ENCODE measurements at regions not wholly inside any gene's neighbourhood (a gene's known extent, or its start where the extent isn't known, plus 50 kb on each side); places are given as distances from the start of the nearest gene placed in this dataset.
"Not testable (repeated sequence)": the region's sequence is repeated elsewhere in the genome, so short reads cannot be mapped to it uniquely, and the experiment has no call there.

DNA sequence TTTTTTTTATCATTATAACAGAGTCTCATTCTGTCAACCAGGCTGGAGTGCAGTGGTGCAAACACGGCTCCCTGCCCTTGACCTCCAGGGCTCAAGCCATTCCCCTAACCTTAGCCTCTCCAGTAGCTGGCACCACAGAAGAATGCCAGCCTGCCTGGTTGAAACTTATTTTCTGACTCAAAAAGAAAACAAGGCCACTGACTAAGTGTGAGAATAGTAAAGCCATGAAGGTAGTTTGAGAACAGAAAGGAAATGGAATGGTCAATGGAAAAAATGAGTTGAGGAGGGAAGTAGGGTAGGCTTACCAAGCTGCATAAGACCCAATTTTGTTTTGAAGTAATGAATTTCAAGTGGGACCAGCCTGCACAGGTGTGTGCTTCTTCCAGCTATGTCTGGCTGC lies 82.8 kb upstream of the RORB start:
- H3F3A ChIP-seq (ENCODE audit: insufficient read depth, low read length) = no peaks in the 10 kb centered on the region
- H2AFZ ChIP-seq (ENCODE audit: low read length) = no peak overlapping the region
- no peak overlapping the region for H3K27ac ChIP-seq (ENCODE audit: low read depth, low read length, poor library complexity, severe bottlenecking)
- H3K36me3 ChIP-seq (ENCODE audit: insufficient read depth, low read length) = no peaks in the 10 kb centered on the region
- H3K4me1 ChIP-seq (ENCODE audit: insufficient read depth, low read length, severe bottlenecking) = no peaks in the 10 kb centered on the region
- H4K20me1 ChIP-seq (ENCODE audit: insufficient read depth, low read length) = no peaks in the 10 kb centered on the region
- no peak overlapping the region for H3K9ac ChIP-seq (ENCODE audit: low read length)
- H3K4me3 ChIP-seq (ENCODE audit: low read depth, low read length, poor library complexity, severe bottlenecking) = no peak overlapping the region
- no peaks in the 10 kb centered on the region for H3K79me2 ChIP-seq (ENCODE audit: insufficient read depth, low read length)
- no peaks in the 10 kb centered on the region for H3K27me3 ChIP-seq (ENCODE audit: insufficient read depth, low read length)
- H3K9me3 ChIP-seq (ENCODE audit: low read length) = no peaks in the 10 kb centered on the region
- no peaks in the 10 kb centered on the region for H3K9me2 ChIP-seq (ENCODE audit: low read depth, low read length)
- no peak overlapping the region for H3K4me2 ChIP-seq (ENCODE audit: low read length)
- no peak for TF ChIP-seq EZH2 (IDR thresholded peaks at IDR 0.05; ENCODE audit: borderline replicate concordance, low read length)
- no peak for TF ChIP-seq CTCF (IDR thresholded peaks at IDR 0.05; ENCODE audit: low read length)

DNA sequence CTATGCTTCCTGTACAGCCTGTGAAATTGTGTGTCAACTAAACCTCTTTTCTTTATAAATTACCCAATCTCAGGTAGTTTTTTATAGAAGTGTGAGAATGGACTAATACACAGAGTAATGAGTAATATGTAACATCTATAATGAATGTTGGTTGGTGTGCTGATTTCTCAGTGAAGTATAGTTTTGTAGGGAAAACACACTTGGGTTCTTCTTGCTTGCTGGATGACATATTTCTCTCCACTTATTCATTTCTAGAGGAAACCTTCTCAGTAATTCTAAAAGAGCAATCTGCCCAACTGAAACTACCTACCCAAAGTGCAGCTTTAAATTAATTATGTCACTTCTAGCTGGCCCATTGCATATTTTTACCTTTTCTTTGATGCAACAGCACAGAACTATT lies 81.1 kb upstream of the RORB start:
- TF ChIP-seq CTCF (IDR thresholded peaks at IDR 0.05; ENCODE audit: low read length) = no peak
- TF ChIP-seq EZH2 (IDR thresholded peaks at IDR 0.05; ENCODE audit: borderline replicate concordance, low read length) = no peak
- no peaks in the 10 kb centered on the region for H4K20me1 ChIP-seq (ENCODE audit: insufficient read depth, low read length)
- H3K27ac ChIP-seq (ENCODE audit: low read depth, low read length, poor library complexity, severe bottlenecking) = no peak overlapping the region
- no peaks in the 10 kb centered on the region for H3K27me3 ChIP-seq (ENCODE audit: insufficient read depth, low read length)
- H3K36me3 ChIP-seq (ENCODE audit: insufficient read depth, low read length) = no peaks in the 10 kb centered on the region
- no peak overlapping the region for H2AFZ ChIP-seq (ENCODE audit: low read length)
- no peak overlapping the region for H3K4me3 ChIP-seq (ENCODE audit: low read depth, low read length, poor library complexity, severe bottlenecking)
- no peak overlapping the region for H3K9ac ChIP-seq (ENCODE audit: low read length)
- H3K9me3 ChIP-seq (ENCODE audit: low read length) = no peaks in the 10 kb centered on the region
- no peak overlapping the region for H3K4me2 ChIP-seq (ENCODE audit: low read length)
- H3F3A ChIP-seq (ENCODE audit: insufficient read depth, low read length) = no peaks in the 10 kb centered on the region
- no peaks in the 10 kb centered on the region for H3K4me1 ChIP-seq (ENCODE audit: insufficient read depth, low read length, severe bottlenecking)
- no peaks in the 10 kb centered on the region for H3K9me2 ChIP-seq (ENCODE audit: low read depth, low read length)
- no peaks in the 10 kb centered on the region for H3K79me2 ChIP-seq (ENCODE audit: insufficient read depth, low read length)

DNA sequence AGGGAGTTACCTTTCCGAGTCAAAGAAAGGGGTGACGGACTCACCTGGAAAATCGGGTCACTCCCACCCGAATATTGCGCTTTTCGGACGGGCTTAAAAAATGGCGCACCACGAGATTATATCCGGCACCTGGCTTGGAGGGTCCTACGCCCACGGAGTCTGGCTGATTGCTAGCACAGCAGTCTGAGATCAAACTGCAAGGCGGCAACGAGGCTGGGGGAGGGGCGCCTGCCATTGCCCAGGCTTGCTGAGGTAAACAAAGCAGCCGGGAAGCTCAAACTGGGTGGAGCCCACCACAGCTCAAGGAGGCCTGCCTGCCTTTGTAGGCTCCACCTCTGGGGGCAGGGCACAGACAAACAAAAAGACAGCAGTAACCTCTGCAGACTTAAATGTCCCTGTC lies 72.6 kb upstream of the RORB start:
- H2AFZ ChIP-seq (ENCODE audit: low read length); H3K27me3 ChIP-seq (ENCODE audit: insufficient read depth, low read length); H3K4me2 ChIP-seq (ENCODE audit: low read length); H3K9me3 ChIP-seq (ENCODE audit: low read length); H3K36me3 ChIP-seq (ENCODE audit: insufficient read depth, low read length); H3K9ac ChIP-seq (ENCODE audit: low read length); H3K4me3 ChIP-seq (ENCODE audit: low read depth, low read length, poor library complexity, severe bottlenecking); H3F3A ChIP-seq (ENCODE audit: insufficient read depth, low read length); H3K27ac ChIP-seq (ENCODE audit: low read depth, low read length, poor library complexity, severe bottlenecking); H4K20me1 ChIP-seq (ENCODE audit: insufficient read depth, low read length); H3K4me1 ChIP-seq (ENCODE audit: insufficient read depth, low read length, severe bottlenecking); H3K9me2 ChIP-seq (ENCODE audit: low read depth, low read length); H3K79me2 ChIP-seq (ENCODE audit: insufficient read depth, low read length): not testable (repeated sequence)

GRCh38 chr9:74431467-74431866 lies 65.7 kb upstream of the RORB start:
- Histone ChIP-seq H4K20me1 (ENCODE audit: insufficient read depth, low read length) (no peaks in the 10 kb centered on the region), H2AFZ (ENCODE audit: low read length) (no peak overlapping the region), H3K9me2 (ENCODE audit: low read depth, low read length) (no peaks in the 10 kb centered on the region), H3K9me3 (ENCODE audit: low read length) (no peaks in the 10 kb centered on the region), H3K4me2 (ENCODE audit: low read length) (no peak overlapping the region), H3K79me2 (ENCODE audit: insufficient read depth, low read length) (no peaks in the 10 kb centered on the region), H3K36me3 (ENCODE audit: insufficient read depth, low read length) (no peaks in the 10 kb centered on the region), H3F3A (ENCODE audit: insufficient read depth, low read length) (no peaks in the 10 kb centered on the region), H3K27ac (ENCODE audit: low read depth, low read length, poor library complexity, severe bottlenecking) (no peak overlapping the region), H3K4me1 (ENCODE audit: insufficient read depth, low read length, severe bottlenecking) (no peaks in the 10 kb centered on the region), H3K27me3 (ENCODE audit: insufficient read depth, low read length) (no peaks in the 10 kb centered on the region), H3K4me3 (ENCODE audit: low read depth, low read length, poor library complexity, severe bottlenecking) (no peak overlapping the region), H3K9ac (ENCODE audit: low read length) (no peak overlapping the region)
- TF ChIP-seq CTCF (IDR thresholded peaks at IDR 0.05; ENCODE audit: low read length) (no peak), EZH2 (IDR thresholded peaks at IDR 0.05; ENCODE audit: borderline replicate concordance, low read length) (no peak)
